HUES6 (cell line): ENCODE measurements at regions not wholly inside any gene's neighbourhood (a gene's known extent, or its start where the extent isn't known, plus 50 kb on each side); places are given as distances from the start of the nearest gene placed in this dataset.

ENCODE experiments used
- H3K27ac ChIP-seq: 2 replicates; pipeline ENCODE4 v1.7.0; 2013; ENCODE audit warnings: low read depth, mild to moderate bottlenecking, low read length, inconsistent platforms
- H3K27me3 ChIP-seq: 2 replicates; pipeline ENCODE4 v1.6.1; 2013; ENCODE audit warnings: low read length; ENCODE audit not compliant: control insufficient read depth, insufficient read depth
- H3K36me3 ChIP-seq: 2 replicates; pipeline ENCODE4 v1.6.1; 2013; ENCODE audit warnings: low read length; ENCODE audit not compliant: control insufficient read depth, insufficient read depth
- H3K4me1 ChIP-seq: 2 replicates; pipeline ENCODE4 v1.6.1; 2013; ENCODE audit warnings: low read length; ENCODE audit not compliant: control insufficient read depth, insufficient read depth
- H3K4me3 ChIP-seq: 2 replicates; pipeline ENCODE4 v1.5.1; 2013; ENCODE audit warnings: low read depth, low read length
- H3K9ac ChIP-seq: one replicate; pipeline ENCODE4 v1.6.1; 2013; ENCODE audit warnings: mild to moderate bottlenecking, low read length
- H3K9me3 ChIP-seq: 2 replicates; pipeline ENCODE4 v1.6.1; 2013; ENCODE audit warnings: low read depth, low read length; ENCODE audit not compliant: control insufficient read depth, insufficient read depth

- Histone ChIP-seq H3K36me3 (no peaks in the 10 kb centered on the region), H3K9me3 (no peaks in the 10 kb centered on the region), H3K27ac (no peak overlapping the region), H3K4me1 (peaks cover 5% of the 10 kb centered on the region; the same call in 1 of the 2 replicates), H3K27me3 (no peaks in the 10 kb centered on the region), H3K4me3 (no peak overlapping the region), H3K9ac (no peak overlapping the region)
Measured at GRCh38 chr14:28102001-28102400, 664.6 kb upstream of the FOXG1 start.

- no peak overlapping the region for H3K9ac ChIP-seq
- no peaks in the 10 kb centered on the region for H3K36me3 ChIP-seq
- no peak overlapping the region for H3K4me3 ChIP-seq
- H3K4me1 ChIP-seq, result peaks cover 5% of the 10 kb centered on the region; the same call in 1 of the 2 replicates
- H3K9me3 ChIP-seq, result no peaks in the 10 kb centered on the region
- no peaks in the 10 kb centered on the region for H3K27me3 ChIP-seq
- no peak overlapping the region for H3K27ac ChIP-seq
Measured at GRCh38 chr14:28102814-28103213, 663.8 kb upstream of the FOXG1 start.

GRCh38 chr14:28113311-28113710, 653.3 kb upstream of the FOXG1 start:
- Histone ChIP-seq H3K9ac (no peak overlapping the region), H3K27me3 (peaks cover 30% of the 10 kb centered on the region), H3K4me1 (no peaks in the 10 kb centered on the region), H3K4me3 (no peak overlapping the region), H3K27ac (no peak overlapping the region), H3K36me3 (no peaks in the 10 kb centered on the region), H3K9me3 (no peaks in the 10 kb centered on the region)

- Histone ChIP-seq H3K9ac (no peak overlapping the region), H3K9me3 (no peaks in the 10 kb centered on the region), H3K4me1 (peaks cover 10% of the 10 kb centered on the region), H3K36me3 (no peaks in the 10 kb centered on the region), H3K27ac (no peak overlapping the region), H3K4me3 (no peak overlapping the region), H3K27me3 (peaks cover 58% of the 10 kb centered on the region)
Measured at GRCh38 chr14:28116716-28117115, 649.9 kb upstream of the FOXG1 start.

GRCh38 chr14:28119849-28120248, 646.7 kb upstream of the FOXG1 start:
- H3K4me1 ChIP-seq, result peaks cover 18% of the 10 kb centered on the region
- H3K9me3 ChIP-seq, result no peaks in the 10 kb centered on the region
- no peaks in the 10 kb centered on the region for H3K36me3 ChIP-seq
- H3K9ac ChIP-seq, result no peak overlapping the region
- H3K27me3 ChIP-seq, result peaks cover 79% of the 10 kb centered on the region
- no peak overlapping the region for H3K4me3 ChIP-seq
- no peak overlapping the region for H3K27ac ChIP-seq

GRCh38 chr14:28120391-28120790, 646.2 kb upstream of the FOXG1 start:
- no peak overlapping the region for H3K27ac ChIP-seq
- no peak overlapping the region for H3K4me3 ChIP-seq
- no peaks in the 10 kb centered on the region for H3K9me3 ChIP-seq
- H3K9ac ChIP-seq, result no peak overlapping the region
- H3K36me3 ChIP-seq, result no peaks in the 10 kb centered on the region
- peaks cover 18% of the 10 kb centered on the region for H3K4me1 ChIP-seq
- H3K27me3 ChIP-seq, result peaks cover 85% of the 10 kb centered on the region

- H3K9ac ChIP-seq, result no peak overlapping the region
- no peaks in the 10 kb centered on the region for H3K9me3 ChIP-seq
- no peak overlapping the region for H3K4me3 ChIP-seq
- no peak overlapping the region for H3K27ac ChIP-seq
- peaks cover 91% of the 10 kb centered on the region for H3K27me3 ChIP-seq
- peaks cover 18% of the 10 kb centered on the region for H3K4me1 ChIP-seq
- H3K36me3 ChIP-seq, result no peaks in the 10 kb centered on the region
Measured at GRCh38 chr14:28121512-28122297, 644.9 kb upstream of the FOXG1 start.

- Histone ChIP-seq H3K4me3 (no peak overlapping the region), H3K9ac (no peak overlapping the region), H3K4me1 (no peaks in the 10 kb centered on the region), H3K27me3 (peaks cover 22% of the 10 kb centered on the region), H3K9me3 (peaks cover 3% of the 10 kb centered on the region; the same call in 1 of the 2 replicates), H3K36me3 (no peaks in the 10 kb centered on the region), H3K27ac (no peak overlapping the region)
Measured at GRCh38 chr14:28130610-28131284, 635.8 kb upstream of the FOXG1 start.

- H3K27me3 ChIP-seq, result no peaks in the 10 kb centered on the region
- no peaks in the 10 kb centered on the region for H3K36me3 ChIP-seq
- no peak overlapping the region for H3K9ac ChIP-seq
- H3K27ac ChIP-seq, result no peak overlapping the region
- H3K4me3 ChIP-seq, result no peak overlapping the region
- peaks cover 3% of the 10 kb centered on the region; the same call in 1 of the 2 replicates for H3K9me3 ChIP-seq
- no peaks in the 10 kb centered on the region for H3K4me1 ChIP-seq
Measured at GRCh38 chr14:28138341-28138740, 628.2 kb upstream of the FOXG1 start.

- Histone ChIP-seq H3K4me1 (no peaks in the 10 kb centered on the region), H3K27me3 (no peaks in the 10 kb centered on the region), H3K27ac (no peak overlapping the region), H3K4me3 (no peak overlapping the region), H3K36me3 (no peaks in the 10 kb centered on the region), H3K9me3 (no peaks in the 10 kb centered on the region), H3K9ac (no peak overlapping the region)
Measured at GRCh38 chr14:28141662-28142061, 624.9 kb upstream of the FOXG1 start.

GRCh38 chr14:28142400-28143015, 624.1 kb upstream of the FOXG1 start:
- Histone ChIP-seq H3K4me3 (no peak overlapping the region), H3K9ac (no peak overlapping the region), H3K9me3 (no peaks in the 10 kb centered on the region), H3K27ac (no peak overlapping the region), H3K27me3 (no peaks in the 10 kb centered on the region), H3K36me3 (no peaks in the 10 kb centered on the region), H3K4me1 (no peaks in the 10 kb centered on the region)
